Suprapubic skin (tissue), 4 donors: ENCODE measurements at regions not wholly inside any gene's neighbourhood (a gene's known extent, or its start where the extent isn't known, plus 50 kb on each side); places are given as distances from the start of the nearest gene placed in this dataset.

Experiments
- CTCF ChIP-seq, 2 donors: fragments of 200-600 bp in 1 of 2; fragments of 450-650 bp in 1 of 2; sonication (generic) in 1 of 2; IDR thresholded peaks; one replicate each; pipeline ENCODE4 v1.5.1; 2016 to 2019; ENCODE audit warnings: antibody characterized with exemption in 2 of 2, mild to moderate bottlenecking in 1 of 2, moderate library complexity in 1 of 2
- POLR2A ChIP-seq, 2 donors: fragments of 450-650 bp; IDR thresholded peaks; one replicate each; pipeline ENCODE4 v1.6.1; 2017; ENCODE audit warnings: antibody characterized with exemption in 2 of 2, mild to moderate bottlenecking in 2 of 2, moderate library complexity in 2 of 2
- POLR2AphosphoS5 ChIP-seq, 3 donors: sonication (generic); formaldehyde crosslinking; IDR thresholded peaks; one replicate each; pipeline ENCODE4 v1.6.1; 2017; ENCODE audit warnings: antibody characterized with exemption in 3 of 3

GRCh38 chr5:106489004-106489403 is 1181.7 kb downstream of the EFNA5 start:
- no peak for TF ChIP-seq CTCF (IDR thresholded peaks at IDR 0.05)
- no peak for TF ChIP-seq POLR2A (IDR thresholded peaks at IDR 0.05)
- TF ChIP-seq POLR2AphosphoS5 (IDR thresholded peaks at IDR 0.05), result no peak
